ENCODE measurements at regions not wholly inside any gene's neighbourhood (a gene's known extent, or its start where the extent isn't known, plus 50 kb on each side); places are given as distances from the start of the nearest gene placed in this dataset.
A peak's percentile ranks its signal among the peaks of the same experiment; 100 is the strongest.
"Not testable (repeated sequence)": the region's sequence is repeated elsewhere in the genome, so short reads cannot be mapped to it uniquely, and the experiment has no call there.

DNA sequence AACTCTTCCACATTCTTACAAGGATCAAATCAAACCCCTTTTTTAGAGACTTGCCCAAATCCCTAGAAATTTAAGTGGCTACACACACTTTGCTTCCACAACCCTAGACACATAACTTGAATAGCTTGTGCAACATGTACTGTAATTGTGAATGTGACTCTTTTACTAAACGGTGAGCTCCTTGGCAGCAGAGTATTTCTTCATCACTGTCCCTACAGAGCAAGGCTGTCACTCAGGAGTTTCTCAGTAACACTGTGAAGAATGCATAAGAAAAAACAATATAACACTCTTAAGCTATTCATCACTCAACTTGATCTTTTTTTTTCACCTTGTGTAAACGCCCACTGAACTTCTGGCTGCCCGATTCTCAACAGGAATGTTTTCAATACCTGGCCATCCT is 53.8 kb upstream of the ADAMTS18 start:
- FAIRE-seq (no peak), DNase-seq (ENCODE audit: low spot score) (no peak)

- DNase-seq (ENCODE audit: low spot score) = no peak
- no peak for FAIRE-seq
Measured at GRCh38 chr16:77491091-77491490, 56.3 kb upstream of the ADAMTS18 start.

DNA sequence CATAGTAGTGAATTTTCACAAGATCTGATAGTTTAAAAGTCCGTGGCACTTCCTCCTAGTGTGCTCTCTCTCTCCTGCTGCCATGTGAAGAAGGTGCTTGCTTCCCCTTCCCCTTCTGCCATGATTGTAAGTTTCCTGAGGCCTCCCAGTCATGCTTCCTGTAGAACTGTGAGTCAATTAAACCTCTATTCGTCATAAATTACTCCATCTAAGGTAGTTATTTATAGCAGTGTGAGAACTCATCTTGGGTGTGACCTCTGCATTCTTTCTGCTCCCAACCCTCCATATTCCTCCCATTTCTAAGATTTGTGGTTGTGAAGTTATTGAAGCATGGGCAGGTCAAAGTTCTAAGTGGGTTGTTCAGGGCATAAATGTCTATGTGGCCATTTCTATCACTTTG is 62.1 kb upstream of the ADAMTS18 start:
- DNase-seq (ENCODE audit: low spot score) (peak; percentile 50), FAIRE-seq (no peak)

GRCh38 chr16:77499373-77500285 is 64.8 kb upstream of the ADAMTS18 start:
- DNase-seq (ENCODE audit: low spot score) (peak; percentile 47), FAIRE-seq (no peak)

- DNase-seq (ENCODE audit: low spot score) (no peak), FAIRE-seq (no peak)
Measured at GRCh38 chr16:77500286-77500598, 65.4 kb upstream of the ADAMTS18 start.

- DNase-seq (ENCODE audit: low spot score) = no peak
- FAIRE-seq = no peak
Measured at GRCh38 chr16:77500934-77501664, 66.3 kb upstream of the ADAMTS18 start.

DNA sequence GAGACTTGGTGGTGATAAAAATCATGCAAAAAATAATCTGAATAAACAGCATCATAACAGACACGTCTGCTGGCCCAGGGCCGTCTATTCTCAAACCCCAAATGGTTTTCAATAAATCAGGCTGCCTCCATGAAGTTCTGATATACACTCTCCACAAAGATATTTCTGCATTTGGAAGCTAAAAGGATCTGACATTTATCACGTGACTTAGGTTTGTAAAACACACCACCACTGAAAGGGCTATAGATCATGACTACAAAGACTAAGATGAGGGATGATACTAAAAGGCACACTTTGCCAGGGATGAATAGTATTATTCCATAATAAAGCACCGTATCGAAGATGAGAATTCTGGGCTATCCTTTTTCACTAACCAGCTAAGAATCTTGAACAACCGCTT is 67.6 kb upstream of the ADAMTS18 start:
- DNase-seq (ENCODE audit: low spot score) (no peak), FAIRE-seq (no peak)

GRCh38 chr16:77506492-77506891 is 71.7 kb upstream of the ADAMTS18 start:
- not testable (repeated sequence) for FAIRE-seq; DNase-seq (ENCODE audit: low spot score)

DNA sequence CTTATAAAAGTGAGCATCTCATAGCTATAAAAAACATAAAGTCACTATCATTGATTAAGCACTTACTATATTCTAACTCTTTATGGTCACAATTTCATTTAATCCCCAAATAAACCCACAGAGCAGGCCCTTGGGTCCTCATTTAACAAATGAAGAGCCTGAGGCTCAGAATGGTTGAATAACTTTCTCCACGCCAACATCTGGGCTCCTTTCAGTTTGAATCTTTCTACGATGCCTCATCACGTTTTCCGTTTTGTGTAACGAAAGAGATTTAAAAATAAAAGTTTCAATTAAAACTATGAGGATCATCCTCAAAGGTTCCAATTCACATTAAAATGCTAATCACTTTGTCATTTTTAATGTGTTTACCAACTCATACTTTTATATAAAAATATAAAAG is 74.2 kb upstream of the ADAMTS18 start:
- no peak for DNase-seq (ENCODE audit: low spot score)
- no peak for FAIRE-seq

- no peak for FAIRE-seq
- no peak for DNase-seq (ENCODE audit: low spot score)
Measured at GRCh38 chr16:77509796-77510195, 75.0 kb upstream of the ADAMTS18 start.

DNA sequence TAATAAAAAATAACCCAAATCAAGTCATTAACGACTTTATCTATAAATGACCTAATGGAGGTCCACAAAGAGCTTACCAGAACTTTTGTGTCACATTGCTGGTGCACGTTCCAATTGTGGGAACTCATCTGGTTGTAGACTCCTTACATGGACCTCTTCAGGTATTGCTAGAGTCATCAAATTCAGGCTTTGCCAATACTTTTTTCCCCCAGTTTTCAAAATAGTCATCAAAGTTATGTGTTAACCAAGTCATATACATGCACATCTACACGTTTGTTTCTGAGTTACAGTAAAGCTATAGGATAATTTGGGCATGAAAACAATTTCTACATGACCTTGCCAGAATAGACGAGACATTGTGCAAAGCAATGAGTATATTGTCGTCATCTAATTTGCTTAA is 76.2 kb upstream of the ADAMTS18 start:
- DNase-seq (ENCODE audit: low spot score) (no peak), FAIRE-seq (no peak)

DNA sequence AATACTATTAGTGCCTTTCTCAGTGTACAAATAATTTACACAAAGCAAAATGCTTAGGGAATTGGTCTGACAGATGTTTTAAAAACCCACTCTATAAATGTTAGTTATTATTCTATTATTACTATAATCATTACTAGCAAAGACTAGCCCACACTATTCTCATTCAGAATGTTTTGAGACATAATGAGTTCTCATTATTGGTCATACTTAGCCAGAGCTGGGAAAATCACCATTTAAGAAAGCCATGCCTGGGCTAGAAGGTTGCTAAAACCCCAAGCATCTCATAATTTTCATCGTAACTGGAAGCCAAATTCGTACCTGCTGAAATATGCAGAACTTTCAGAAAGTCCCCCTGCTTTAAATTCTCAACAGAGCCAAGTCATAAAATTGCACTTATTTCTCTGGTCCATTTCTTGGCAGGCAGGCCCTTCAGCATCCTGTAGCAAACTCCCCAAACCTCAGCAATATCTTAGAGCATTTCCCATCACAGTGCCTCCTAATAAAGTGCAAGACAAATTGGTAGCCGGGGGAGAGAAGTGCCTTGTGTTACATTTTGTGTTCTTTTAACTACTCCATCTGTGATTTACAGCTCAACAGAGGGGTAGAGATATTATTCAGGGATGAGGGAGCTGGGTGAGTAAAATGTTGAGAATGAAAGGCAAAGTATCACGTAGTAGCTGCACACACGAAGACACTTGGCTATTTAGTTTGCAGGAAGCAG is 79.8 kb upstream of the ADAMTS18 start:
- DNase-seq (ENCODE audit: low spot score) (no peak), FAIRE-seq (no peak)

- not testable (repeated sequence) for DNase-seq (ENCODE audit: low spot score); FAIRE-seq
Measured at GRCh38 chr16:77525226-77525625, 90.4 kb upstream of the ADAMTS18 start.

DNA sequence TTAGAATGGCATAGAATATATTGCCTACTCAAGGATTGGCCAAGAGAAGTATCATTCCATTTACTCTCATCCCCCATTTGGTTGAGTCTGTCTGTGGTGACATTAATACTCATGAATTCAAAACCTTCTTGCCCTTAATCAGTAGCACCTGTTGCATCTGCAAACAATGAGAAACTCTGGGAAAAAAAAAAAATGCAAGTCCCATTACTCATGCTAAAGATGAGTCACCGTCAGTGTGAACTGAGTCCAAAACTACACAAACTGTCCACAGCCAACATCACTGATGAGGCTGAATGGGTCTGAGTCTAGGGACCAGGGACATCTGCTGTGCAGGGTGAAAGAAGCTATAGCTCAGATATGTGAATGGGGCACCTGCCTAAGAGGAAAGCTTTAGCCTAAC is 96.9 kb upstream of the ADAMTS18 start:
- FAIRE-seq (no peak), DNase-seq (ENCODE audit: low spot score) (peak; percentile 22)

- FAIRE-seq (no peak), DNase-seq (ENCODE audit: low spot score) (no peak)
Measured at GRCh38 chr16:77536809-77537208, 102.0 kb upstream of the ADAMTS18 start.

GRCh38 chr16:77539421-77540034 is 104.7 kb upstream of the ADAMTS18 start:
- DNase-seq (ENCODE audit: low spot score) = no peak
- no peak for FAIRE-seq

DNA sequence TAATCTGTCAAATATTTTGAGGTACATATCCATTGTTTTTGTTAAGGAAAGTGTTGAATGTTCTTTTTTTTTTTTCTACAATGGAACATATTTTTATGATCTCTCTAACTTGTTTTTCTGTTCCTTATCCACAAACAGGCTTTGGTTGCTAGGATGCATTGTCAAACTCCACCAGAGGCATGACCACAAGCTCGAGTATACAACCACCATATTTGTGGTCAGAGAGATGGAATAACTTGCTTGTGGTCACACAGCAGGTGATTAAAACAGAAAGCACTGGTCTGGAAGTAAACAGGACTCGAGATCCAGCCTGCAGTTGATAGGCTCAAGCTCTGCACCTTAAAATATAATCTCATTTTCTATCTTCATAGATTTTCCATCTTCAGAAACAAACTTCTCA is 105.8 kb upstream of the ADAMTS18 start:
- FAIRE-seq = no peak
- DNase-seq (ENCODE audit: low spot score) = no peak

GRCh38 chr16:77541165-77541564 is 106.3 kb upstream of the ADAMTS18 start:
- no peak for FAIRE-seq
- DNase-seq (ENCODE audit: low spot score) = no peak

DNA sequence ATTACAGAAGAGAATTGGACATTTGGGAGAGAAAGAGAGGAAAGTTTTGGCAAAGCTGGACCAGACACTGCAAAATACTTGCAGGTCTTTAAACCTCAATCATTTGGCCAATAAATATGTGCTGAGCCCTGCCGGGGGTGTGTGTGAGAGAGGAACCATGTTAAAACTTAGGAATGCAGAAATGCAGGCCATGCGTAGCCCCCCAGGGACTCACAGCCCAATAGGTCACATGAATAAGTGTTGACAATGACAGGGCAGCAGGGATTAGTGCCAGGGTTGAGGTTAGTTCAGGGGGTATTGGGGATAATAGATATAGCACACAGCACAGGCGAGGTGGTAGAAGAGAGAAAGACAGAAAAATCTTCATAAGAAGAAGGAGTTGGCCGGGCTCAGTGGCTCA is 113.3 kb upstream of the ADAMTS18 start:
- FAIRE-seq (no peak), DNase-seq (ENCODE audit: low spot score) (no peak)

DNA sequence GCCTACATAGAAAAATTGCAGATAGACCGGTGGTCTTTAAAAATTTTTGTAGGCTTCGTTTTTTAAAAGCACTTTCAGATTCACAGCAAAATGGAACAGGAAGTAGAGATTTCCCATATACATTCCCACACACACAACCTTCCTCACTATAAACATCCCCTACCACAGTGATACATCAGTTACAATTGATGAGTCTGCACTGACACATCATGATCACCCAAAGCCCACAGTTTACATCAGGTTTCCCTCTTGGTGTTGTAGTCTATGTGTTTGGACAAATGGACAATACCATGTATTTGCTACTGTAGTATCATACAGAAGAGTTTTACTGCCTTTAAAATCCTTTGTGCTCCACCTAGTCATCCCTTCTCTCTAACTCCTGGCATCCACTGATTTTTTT is 113.9 kb upstream of the ADAMTS18 start:
- FAIRE-seq (no peak), DNase-seq (ENCODE audit: low spot score) (no peak)

DNA sequence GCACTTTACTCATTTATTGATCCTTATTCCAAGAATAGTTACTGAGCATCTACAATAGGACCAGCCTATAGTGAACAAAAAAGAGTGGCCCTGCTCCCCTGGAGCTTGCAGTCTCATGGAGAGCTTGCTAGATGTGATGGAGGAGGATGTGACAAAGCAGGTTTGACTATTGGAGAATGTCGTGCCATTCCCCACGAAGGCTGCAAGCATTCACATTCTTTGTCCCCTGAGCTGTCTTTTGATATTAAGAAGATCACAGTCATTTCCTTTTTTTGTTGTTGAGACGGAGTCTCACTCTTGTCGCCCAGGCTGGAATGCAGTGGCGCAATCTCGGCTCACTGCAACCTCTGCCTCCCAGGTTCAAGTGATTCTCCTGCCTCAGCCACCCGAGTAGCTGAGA is 115.0 kb upstream of the ADAMTS18 start:
- DNase-seq (ENCODE audit: low spot score) = no peak
- no peak for FAIRE-seq

GRCh38 chr16:77551357-77551756 is 116.5 kb upstream of the ADAMTS18 start:
- FAIRE-seq (no peak), DNase-seq (ENCODE audit: low spot score) (no peak)

All from RCC 7860 (cell line).